Activated naive CD8-positive, alpha-beta T cell treated with anti-CD3 and anti-CD28 coated beads, Interleukin-2, amount 50 U/mL, for 24 hours (primary cell): ENCODE measurements at regions not wholly inside any gene's neighbourhood (a gene's known extent, or its start where the extent isn't known, plus 50 kb on each side); places are given as distances from the start of the nearest gene placed in this dataset.

Experiments
- ATAC-seq: fragments of 150-1000 bp; cut with Tn5 transposase; one replicate; pipeline ENCODE4 v1.10.0; 2021
- DNase-seq: peaks from one replicate; pipeline ENCODE4 v3.0.0; 2021
- H3K27ac Mint-ChIP-seq: one replicate; pipeline ENCODE4 v1.8.0; 2021; ENCODE audit warnings: mild to moderate bottlenecking, mixed read lengths
- H3K27me3 Mint-ChIP-seq: one replicate; pipeline ENCODE4 v1.8.0; 2021; ENCODE audit warnings: mixed read lengths
- H3K36me3 Mint-ChIP-seq: one replicate; pipeline ENCODE4 v1.8.0; 2021; ENCODE audit warnings: low read depth, mixed read lengths
- H3K4me1 Mint-ChIP-seq: one replicate; pipeline ENCODE4 v1.8.0; 2021; ENCODE audit warnings: mixed read lengths
- H3K4me3 Mint-ChIP-seq: one replicate; pipeline ENCODE4 v1.8.0; 2021; ENCODE audit warnings: mild to moderate bottlenecking, moderate library complexity, mixed read lengths
- H3K9me3 Mint-ChIP-seq: one replicate; pipeline ENCODE4 v1.8.0; 2021; ENCODE audit warnings: mixed read lengths

- Mint-ChIP-seq H3K27ac (no peak overlapping the region), H3K4me1 (no peaks in the 10 kb centered on the region), H3K27me3 (peaks cover 11% of the 10 kb centered on the region), H3K9me3 (no peaks in the 10 kb centered on the region), H3K4me3 (no peak overlapping the region), H3K36me3 (no peaks in the 10 kb centered on the region)
- DNase-seq (no peak), ATAC-seq (no peak)
These were observed 100.0 kb upstream of the CNR1 start for GRCh38 chr6:88266126-88266525.

- H3K27ac Mint-ChIP-seq, result no peak overlapping the region
- peaks cover 7% of the 10 kb centered on the region for H3K27me3 Mint-ChIP-seq
- no peaks in the 10 kb centered on the region for H3K4me1 Mint-ChIP-seq
- no peaks in the 10 kb centered on the region for H3K36me3 Mint-ChIP-seq
- no peak for ATAC-seq
- H3K9me3 Mint-ChIP-seq, result no peaks in the 10 kb centered on the region
- no peak for DNase-seq
- no peak overlapping the region for H3K4me3 Mint-ChIP-seq
These were observed 97.4 kb upstream of the CNR1 start for GRCh38 chr6:88263591-88263990.

- H3K27me3 Mint-ChIP-seq, result peaks cover 7% of the 10 kb centered on the region
- no peak for DNase-seq
- no peaks in the 10 kb centered on the region for H3K9me3 Mint-ChIP-seq
- ATAC-seq, result no peak
- no peaks in the 10 kb centered on the region for H3K36me3 Mint-ChIP-seq
- H3K4me3 Mint-ChIP-seq, result no peak overlapping the region
- no peak overlapping the region for H3K27ac Mint-ChIP-seq
- no peaks in the 10 kb centered on the region for H3K4me1 Mint-ChIP-seq
These were observed 96.2 kb upstream of the CNR1 start for GRCh38 chr6:88262332-88262731.

- no peak overlapping the region for H3K4me3 Mint-ChIP-seq
- no peaks in the 10 kb centered on the region for H3K36me3 Mint-ChIP-seq
- peaks cover 17% of the 10 kb centered on the region for H3K9me3 Mint-ChIP-seq
- no peak overlapping the region for H3K27ac Mint-ChIP-seq
- no peaks in the 10 kb centered on the region for H3K4me1 Mint-ChIP-seq
- peaks cover 3% of the 10 kb centered on the region for H3K27me3 Mint-ChIP-seq
- DNase-seq (no peak), ATAC-seq (no peak)
These were observed 85.2 kb upstream of the CNR1 start for GRCh38 chr6:88251301-88251700.

- Mint-ChIP-seq H3K9me3 (peaks cover 3% of the 10 kb centered on the region), H3K36me3 (no peaks in the 10 kb centered on the region), H3K27ac (no peak overlapping the region), H3K27me3 (peaks cover 3% of the 10 kb centered on the region), H3K4me3 (no peak overlapping the region), H3K4me1 (no peaks in the 10 kb centered on the region)
- no peak for ATAC-seq
- DNase-seq, result no peak
These were observed 82.7 kb upstream of the CNR1 start for GRCh38 chr6:88248709-88249321.

GRCh38 chr6:88246654-88247053 lies 80.5 kb upstream of the CNR1 start:
- no peak overlapping the region for H3K27ac Mint-ChIP-seq

GRCh38 chr6:88244721-88245120 lies 78.6 kb upstream of the CNR1 start:
- Mint-ChIP-seq H3K4me3 (no peak overlapping the region), H3K4me1 (no peaks in the 10 kb centered on the region), H3K27me3 (no peaks in the 10 kb centered on the region), H3K36me3 (no peaks in the 10 kb centered on the region), H3K27ac (no peak overlapping the region), H3K9me3 (peaks cover 4% of the 10 kb centered on the region)
- ATAC-seq (no peak), DNase-seq (no peak)

More at GRCh38 chr6:88246654-88247053, 80.5 kb upstream of the CNR1 start:
- H3K9me3 Mint-ChIP-seq, result peaks cover 4% of the 10 kb centered on the region
- no peaks in the 10 kb centered on the region for H3K27me3 Mint-ChIP-seq
- H3K36me3 Mint-ChIP-seq, result no peaks in the 10 kb centered on the region
- H3K4me3 Mint-ChIP-seq, result no peak overlapping the region
- H3K4me1 Mint-ChIP-seq, result no peaks in the 10 kb centered on the region
- DNase-seq (no peak), ATAC-seq (no peak)

- Mint-ChIP-seq H3K36me3 (no peaks in the 10 kb centered on the region), H3K27ac (no peak overlapping the region), H3K27me3 (no peaks in the 10 kb centered on the region), H3K4me3 (no peak overlapping the region), H3K4me1 (no peaks in the 10 kb centered on the region), H3K9me3 (peaks cover 4% of the 10 kb centered on the region)
- no peak for DNase-seq
- no peak for ATAC-seq
These were observed 72.8 kb upstream of the CNR1 start for GRCh38 chr6:88238901-88239300.

GRCh38 chr6:88238065-88238464 lies 71.9 kb upstream of the CNR1 start:
- ATAC-seq, result no peak
- Mint-ChIP-seq H3K36me3 (no peaks in the 10 kb centered on the region), H3K9me3 (peaks cover 6% of the 10 kb centered on the region), H3K27ac (no peak overlapping the region), H3K4me1 (no peaks in the 10 kb centered on the region), H3K27me3 (no peaks in the 10 kb centered on the region), H3K4me3 (no peak overlapping the region)
- DNase-seq, result peak; percentile 4

GRCh38 chr6:88236612-88237360 lies 70.6 kb upstream of the CNR1 start:
- Mint-ChIP-seq H3K4me3 (no peak overlapping the region), H3K27ac (no peak overlapping the region), H3K27me3 (no peaks in the 10 kb centered on the region), H3K36me3 (no peaks in the 10 kb centered on the region), H3K9me3 (peaks cover 13% of the 10 kb centered on the region), H3K4me1 (no peaks in the 10 kb centered on the region)
- no peak for ATAC-seq
- no peak for DNase-seq

GRCh38 chr6:88232753-88233152 lies 66.6 kb upstream of the CNR1 start:
- Mint-ChIP-seq H3K27ac (no peak overlapping the region), H3K27me3 (peaks cover 2% of the 10 kb centered on the region), H3K4me3 (no peak overlapping the region), H3K4me1 (no peaks in the 10 kb centered on the region), H3K36me3 (peaks cover 4% of the 10 kb centered on the region), H3K9me3 (peaks cover 35% of the 10 kb centered on the region)
- DNase-seq (no peak), ATAC-seq (no peak)

GRCh38 chr6:88223298-88223697 lies 57.2 kb upstream of the CNR1 start:
- H3K27me3 Mint-ChIP-seq, result peaks cover 4% of the 10 kb centered on the region
- no peaks in the 10 kb centered on the region for H3K36me3 Mint-ChIP-seq
- DNase-seq (no peak), ATAC-seq (no peak)
- H3K4me1 Mint-ChIP-seq, result no peaks in the 10 kb centered on the region
- no peak overlapping the region for H3K4me3 Mint-ChIP-seq
- peaks cover under 1% of the 10 kb centered on the region for H3K9me3 Mint-ChIP-seq
- H3K27ac Mint-ChIP-seq, result no peak overlapping the region

- Mint-ChIP-seq H3K9me3 (no peaks in the 10 kb centered on the region), H3K36me3 (no peaks in the 10 kb centered on the region), H3K27me3 (peaks cover 3% of the 10 kb centered on the region), H3K4me1 (no peaks in the 10 kb centered on the region), H3K4me3 (no peak overlapping the region), H3K27ac (no peak overlapping the region)
- no peak for DNase-seq
- no peak for ATAC-seq
These were observed 54.3 kb upstream of the CNR1 start for GRCh38 chr6:88220493-88220892.

GRCh38 chr6:88216182-88216581 lies 50.0 kb upstream of the CNR1 start:
- Mint-ChIP-seq H3K27me3 (peaks cover 5% of the 10 kb centered on the region), H3K4me3 (no peak overlapping the region), H3K27ac (no peak overlapping the region), H3K4me1 (no peaks in the 10 kb centered on the region), H3K36me3 (no peaks in the 10 kb centered on the region), H3K9me3 (no peaks in the 10 kb centered on the region)
- DNase-seq (no peak), ATAC-seq (no peak)
